Stimulated activated naive CD8-positive, alpha-beta T cell treated with anti-CD3 and anti-CD28 coated beads, Interleukin-15, amount 100 ng/mL, for 72 hours (primary cell): ENCODE measurements at regions not wholly inside any gene's neighbourhood (a gene's known extent, or its start where the extent isn't known, plus 50 kb on each side); places are given as distances from the start of the nearest gene placed in this dataset.
"Not testable (repeated sequence)": the region's sequence is repeated elsewhere in the genome, so short reads cannot be mapped to it uniquely, and the experiment has no call there.

Source experiments
- ATAC-seq: fragments of 150-1000 bp; cut with Tn5 transposase; 2 replicates; pipeline ENCODE4 v1.10.0; 2021; ENCODE audit warnings: mild to moderate bottlenecking, moderate library complexity
- DNase-seq, 2 donors: peaks; one replicate each; pipeline ENCODE4 v3.0.0; 2021 to 2022
- H3K27ac Mint-ChIP-seq, 2 donors: one replicate each; pipeline ENCODE4 v1.8.0; 2022; ENCODE audit warnings: mild to moderate bottlenecking in 2 of 2, mixed read lengths in 2 of 2, moderate library complexity in 2 of 2
- H3K27me3 Mint-ChIP-seq: one replicate; pipeline ENCODE4 v1.8.0; 2022; ENCODE audit warnings: mixed read lengths
- H3K4me1 Mint-ChIP-seq: one replicate; pipeline ENCODE4 v1.8.0; 2022; ENCODE audit warnings: mild to moderate bottlenecking, mixed read lengths
- H3K4me3 Mint-ChIP-seq, 2 donors: one replicate each; pipeline ENCODE4 v1.8.0; 2022; ENCODE audit warnings: mild to moderate bottlenecking in 2 of 2, mixed read lengths in 2 of 2, moderate library complexity in 1 of 2
- H3K9me3 Mint-ChIP-seq, 2 donors: one replicate each; pipeline ENCODE4 v1.8.0; 2022; ENCODE audit warnings: mixed read lengths in 2 of 2

DNA sequence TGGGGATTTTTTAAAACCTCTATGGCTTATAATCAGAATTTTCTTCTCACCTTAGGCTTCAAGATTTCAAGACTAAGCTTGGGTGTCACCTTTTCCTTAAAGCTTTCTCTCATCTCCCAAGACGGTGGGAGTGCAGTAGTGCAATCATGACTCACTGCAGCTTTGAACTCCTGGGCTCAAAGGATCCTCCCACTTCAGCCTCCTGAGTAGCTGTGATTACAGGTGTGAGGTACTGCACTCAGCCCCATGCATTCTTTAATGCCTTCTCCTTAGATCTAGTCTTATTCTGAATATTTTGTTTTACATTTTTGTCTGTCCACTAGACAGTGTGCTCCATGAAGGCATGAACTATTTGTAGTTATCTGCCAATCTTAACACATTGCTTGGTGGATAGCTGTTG lies 55.7 kb upstream of the FAT3 start:
- Mint-ChIP-seq H3K27ac (no peak overlapping the region), H3K4me1 (no peaks in the 10 kb centered on the region), H3K9me3 (peaks cover 0 to 7% of the 10 kb centered on the region in 2 donors), H3K27me3 (no peaks in the 10 kb centered on the region), H3K4me3 (no peak overlapping the region)
- no peak for ATAC-seq
- no peak for DNase-seq

DNA sequence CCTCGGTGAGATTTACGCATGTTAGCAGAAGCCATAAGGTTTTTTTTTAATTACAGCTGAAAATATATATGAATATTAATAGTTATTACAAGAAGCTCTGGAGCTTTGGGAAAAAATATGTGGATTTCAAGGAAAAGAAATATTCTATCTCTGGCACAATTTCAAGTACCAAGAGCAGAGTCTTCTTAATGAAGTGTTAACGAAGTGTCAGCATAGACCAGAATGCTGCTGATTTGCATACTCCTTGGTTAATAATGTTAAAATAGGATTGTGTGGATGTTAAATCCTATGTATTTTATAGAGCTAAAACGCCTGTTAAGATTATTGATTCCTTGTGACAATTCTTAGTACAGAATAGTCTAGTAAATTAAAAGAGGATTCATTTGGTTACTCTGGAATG lies 57.0 kb upstream of the FAT3 start:
- H3K27ac Mint-ChIP-seq: no peak overlapping the region
- no peak for ATAC-seq
- no peaks in the 10 kb centered on the region for H3K4me1 Mint-ChIP-seq
- no peak for DNase-seq
- H3K9me3 Mint-ChIP-seq: peaks cover 0 to 7% of the 10 kb centered on the region in 2 donors
- H3K4me3 Mint-ChIP-seq: no peak overlapping the region
- no peaks in the 10 kb centered on the region for H3K27me3 Mint-ChIP-seq

- H3K27me3 Mint-ChIP-seq: no peaks in the 10 kb centered on the region
- no peak overlapping the region for H3K4me3 Mint-ChIP-seq
- DNase-seq (no peak), ATAC-seq (no peak)
- H3K4me1 Mint-ChIP-seq: no peaks in the 10 kb centered on the region
- peaks cover 0 to 7% of the 10 kb centered on the region in 2 donors for H3K9me3 Mint-ChIP-seq
- H3K27ac Mint-ChIP-seq: no peak overlapping the region
Observed at GRCh38 chr11:92166335-92166734, 58.3 kb upstream of the FAT3 start.

DNA sequence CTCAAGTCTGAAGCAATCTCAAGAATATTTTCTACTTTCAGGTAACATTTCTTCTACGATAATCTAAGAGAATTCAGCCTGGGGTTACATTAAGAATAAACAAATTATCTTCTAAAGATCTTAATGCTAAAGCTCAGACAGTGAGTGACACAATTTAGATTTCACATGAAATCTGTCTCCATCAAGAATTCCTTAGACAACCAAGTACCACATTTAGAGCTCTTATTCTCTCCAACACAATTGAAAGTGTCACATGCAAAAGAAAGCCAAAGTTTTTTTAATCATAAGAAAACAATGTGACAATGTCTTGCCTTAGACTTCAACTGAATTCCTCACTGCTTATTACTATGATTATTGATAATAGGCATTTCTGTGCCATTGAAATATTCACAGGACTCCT lies 60.7 kb upstream of the FAT3 start:
- Mint-ChIP-seq H3K4me3 (no peak overlapping the region), H3K27me3 (no peaks in the 10 kb centered on the region), H3K27ac (no peak overlapping the region), H3K9me3 (no peaks in the 10 kb centered on the region), H3K4me1 (no peaks in the 10 kb centered on the region)
- ATAC-seq (no peak), DNase-seq (no peak)

DNA sequence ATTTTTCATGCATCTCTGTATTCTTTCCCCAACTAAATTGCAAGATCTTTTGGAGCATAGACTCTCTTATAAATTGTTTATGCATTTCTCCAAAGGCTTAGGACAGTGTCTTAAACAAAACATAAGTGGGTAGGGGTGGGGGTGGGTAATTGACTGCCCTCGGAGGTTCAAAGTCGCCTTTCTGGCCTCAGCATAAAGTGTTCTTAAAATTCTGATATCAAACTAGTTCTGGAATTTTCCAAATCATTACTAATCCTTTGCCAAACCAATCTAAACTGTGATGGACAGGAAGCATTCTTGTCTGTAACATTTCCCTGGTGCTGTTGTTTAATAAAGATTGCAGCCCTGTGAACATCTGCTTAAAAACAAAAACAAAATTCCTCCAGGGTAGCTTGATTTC lies 61.8 kb upstream of the FAT3 start:
- no peaks in the 10 kb centered on the region for H3K9me3 Mint-ChIP-seq
- ATAC-seq: no peak
- no peak overlapping the region for H3K27ac Mint-ChIP-seq
- H3K27me3 Mint-ChIP-seq: no peaks in the 10 kb centered on the region
- H3K4me1 Mint-ChIP-seq: no peaks in the 10 kb centered on the region
- DNase-seq: no peak
- H3K4me3 Mint-ChIP-seq: no peak overlapping the region

- no peak for ATAC-seq
- no peak overlapping the region for H3K4me3 Mint-ChIP-seq
- H3K4me1 Mint-ChIP-seq: no peaks in the 10 kb centered on the region
- no peak for DNase-seq
- H3K27ac Mint-ChIP-seq: no peak overlapping the region
- H3K9me3 Mint-ChIP-seq: no peaks in the 10 kb centered on the region
- no peaks in the 10 kb centered on the region for H3K27me3 Mint-ChIP-seq
Observed at GRCh38 chr11:92159931-92160330, 64.7 kb upstream of the FAT3 start.

GRCh38 chr11:92157390-92157789 lies 67.2 kb upstream of the FAT3 start:
- H3K4me3 Mint-ChIP-seq, H3K4me1 Mint-ChIP-seq, DNase-seq, H3K27ac Mint-ChIP-seq, H3K27me3 Mint-ChIP-seq, H3K9me3 Mint-ChIP-seq, ATAC-seq: not testable (repeated sequence)

- Mint-ChIP-seq H3K4me1 (no peaks in the 10 kb centered on the region), H3K27ac (no peak overlapping the region), H3K9me3 (peaks cover 5 to 7% of the 10 kb centered on the region in 2 donors), H3K4me3 (no peak overlapping the region), H3K27me3 (no peaks in the 10 kb centered on the region)
- no peak for ATAC-seq
- DNase-seq: no peak
Observed at GRCh38 chr11:92154611-92155010, 70.0 kb upstream of the FAT3 start.

DNA sequence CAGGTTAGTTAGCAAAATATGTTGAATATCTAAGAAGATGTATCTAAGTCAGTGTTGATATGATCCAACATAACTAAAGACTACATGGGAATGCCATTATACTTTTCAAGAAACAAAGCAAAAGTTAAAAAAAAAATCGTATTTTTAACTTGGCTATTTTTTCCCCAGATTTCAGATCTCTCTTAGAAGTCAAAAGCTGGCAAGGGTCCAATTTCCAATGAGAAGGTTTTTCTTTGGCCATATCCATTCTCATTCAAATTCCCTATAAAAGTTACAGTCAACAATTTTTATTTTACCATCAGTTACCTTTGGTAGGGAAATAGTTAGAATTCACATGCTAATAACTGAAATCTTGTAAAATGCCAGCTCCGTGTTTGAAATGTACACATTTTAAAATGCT lies 70.5 kb upstream of the FAT3 start:
- ATAC-seq: no peak
- Mint-ChIP-seq H3K9me3 (peaks cover 5 to 7% of the 10 kb centered on the region in 2 donors), H3K27ac (no peak overlapping the region), H3K4me3 (no peak overlapping the region), H3K4me1 (no peaks in the 10 kb centered on the region), H3K27me3 (no peaks in the 10 kb centered on the region)
- no peak for DNase-seq

DNA sequence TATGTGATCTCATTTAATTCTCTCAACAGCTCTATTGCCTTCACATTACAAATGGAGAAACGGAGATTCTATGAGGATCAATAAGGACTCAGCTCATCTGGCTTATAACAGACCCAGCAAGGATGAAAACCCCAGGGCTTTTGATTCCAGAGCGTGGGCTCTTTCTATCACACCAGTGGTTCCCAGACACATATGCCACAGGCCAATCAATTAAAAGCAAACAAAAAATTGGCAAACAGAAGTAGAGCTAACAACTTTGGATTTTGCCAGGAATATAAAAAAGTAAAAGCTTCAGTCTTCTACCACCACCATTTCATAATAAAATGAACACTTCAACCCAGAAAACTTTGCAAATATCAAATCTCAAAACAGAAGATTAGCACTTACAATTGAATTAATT lies 71.1 kb upstream of the FAT3 start:
- Mint-ChIP-seq H3K4me1 (no peaks in the 10 kb centered on the region), H3K27ac (no peak overlapping the region), H3K27me3 (no peaks in the 10 kb centered on the region), H3K4me3 (no peak overlapping the region), H3K9me3 (peaks cover 5 to 7% of the 10 kb centered on the region in 2 donors)
- ATAC-seq: no peak
- DNase-seq: no peak

GRCh38 chr11:92152245-92152644 lies 72.4 kb upstream of the FAT3 start:
- DNase-seq (no peak), ATAC-seq (no peak)

DNA sequence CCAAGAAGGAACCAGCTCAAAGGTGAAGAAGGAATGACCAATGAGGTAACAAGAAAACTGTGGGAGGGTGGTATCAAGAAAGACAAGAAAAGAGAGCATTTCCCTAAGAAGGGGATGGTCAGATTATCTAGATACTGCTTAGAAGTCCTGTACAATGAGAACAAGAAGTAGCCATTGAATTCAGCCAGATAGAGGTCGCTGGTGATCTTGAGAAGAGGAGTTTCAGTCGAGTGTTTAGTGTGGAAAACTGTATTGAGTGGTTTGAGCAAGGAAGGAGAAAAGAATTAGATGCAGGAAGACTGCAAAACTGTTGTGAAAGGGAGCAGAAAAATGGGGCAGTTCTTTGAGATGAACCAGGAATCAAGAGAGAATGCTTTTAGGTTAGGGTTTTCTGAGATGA lies 74.6 kb upstream of the FAT3 start:
- ATAC-seq (no peak), DNase-seq (no peak)
- no peak overlapping the region for H3K4me3 Mint-ChIP-seq
- no peaks in the 10 kb centered on the region for H3K27me3 Mint-ChIP-seq
- peaks cover 5 to 7% of the 10 kb centered on the region in 2 donors for H3K9me3 Mint-ChIP-seq
- H3K4me1 Mint-ChIP-seq: no peaks in the 10 kb centered on the region
- H3K27ac Mint-ChIP-seq: no peak overlapping the region

More at GRCh38 chr11:92152245-92152644, 72.4 kb upstream of the FAT3 start:
- H3K4me3 Mint-ChIP-seq: no peak overlapping the region
- H3K27ac Mint-ChIP-seq: no peak overlapping the region
- H3K27me3 Mint-ChIP-seq: no peaks in the 10 kb centered on the region
- H3K9me3 Mint-ChIP-seq: peaks cover 5 to 7% of the 10 kb centered on the region in 2 donors
- no peaks in the 10 kb centered on the region for H3K4me1 Mint-ChIP-seq

- Mint-ChIP-seq H3K9me3 (peaks cover 8 to 10% of the 10 kb centered on the region in 2 donors), H3K27ac (no peak overlapping the region), H3K4me1 (no peaks in the 10 kb centered on the region), H3K4me3 (no peak overlapping the region), H3K27me3 (no peaks in the 10 kb centered on the region)
- no peak for DNase-seq
- no peak for ATAC-seq
Observed at GRCh38 chr11:92141725-92142124, 82.9 kb upstream of the FAT3 start.

- H3K4me3 Mint-ChIP-seq: no peak overlapping the region
- no peaks in the 10 kb centered on the region for H3K4me1 Mint-ChIP-seq
- H3K9me3 Mint-ChIP-seq: peaks cover 8 to 15% of the 10 kb centered on the region in 2 donors
- no peak for DNase-seq
- no peaks in the 10 kb centered on the region for H3K27me3 Mint-ChIP-seq
- ATAC-seq: no peak
- H3K27ac Mint-ChIP-seq: no peak overlapping the region
Observed at GRCh38 chr11:92141159-92141558, 83.5 kb upstream of the FAT3 start.

DNA sequence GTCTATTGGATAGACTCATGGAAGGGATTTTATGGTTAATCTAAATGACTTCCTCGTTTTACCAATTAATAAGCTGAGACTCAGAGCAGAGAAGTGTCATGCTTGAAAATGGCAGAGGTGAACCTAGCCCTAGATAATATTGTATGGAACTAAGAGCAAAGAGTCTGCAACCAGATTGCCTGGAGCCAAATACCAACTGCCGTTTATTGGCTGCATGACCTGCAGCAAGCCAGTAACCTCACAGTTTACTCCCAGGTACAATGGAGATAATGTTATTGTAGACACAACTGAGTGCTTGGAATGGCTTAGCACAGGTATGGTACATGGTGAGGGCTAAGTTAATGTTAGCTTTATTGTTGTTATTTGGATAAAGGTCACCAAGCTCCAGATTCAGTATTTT lies 84.6 kb upstream of the FAT3 start:
- Mint-ChIP-seq H3K27me3 (no peaks in the 10 kb centered on the region), H3K9me3 (peaks cover 11 to 15% of the 10 kb centered on the region in 2 donors), H3K4me1 (no peaks in the 10 kb centered on the region), H3K27ac (no peak overlapping the region), H3K4me3 (no peak overlapping the region)
- DNase-seq: no peak
- ATAC-seq: no peak

DNA sequence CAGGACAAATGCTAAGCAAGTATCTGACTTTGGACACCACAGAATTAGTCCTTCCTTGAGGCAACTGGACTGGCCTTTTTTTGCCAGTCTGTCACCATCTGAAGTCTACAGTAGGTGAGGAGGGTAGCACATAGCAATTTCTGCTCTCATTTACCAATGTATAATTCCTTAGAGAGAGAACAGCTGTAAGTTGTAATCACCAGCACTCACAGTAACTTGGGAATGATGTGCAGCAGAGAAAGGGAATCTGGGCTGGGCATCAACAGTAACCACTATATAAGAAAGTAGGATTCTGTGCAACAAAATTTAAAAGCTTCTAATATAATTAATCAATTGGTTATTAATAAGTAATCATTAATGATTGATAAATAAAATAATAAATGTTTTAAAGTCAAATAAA lies 86.3 kb upstream of the FAT3 start:
- Mint-ChIP-seq H3K27me3 (no peaks in the 10 kb centered on the region), H3K27ac (peak overlapping the region in 1 of 2 donors; percentile 39), H3K9me3 (peaks cover 15 to 16% of the 10 kb centered on the region in 2 donors), H3K4me3 (no peak overlapping the region), H3K4me1 (no peaks in the 10 kb centered on the region)
- DNase-seq (no peak), ATAC-seq (no peak)

DNA sequence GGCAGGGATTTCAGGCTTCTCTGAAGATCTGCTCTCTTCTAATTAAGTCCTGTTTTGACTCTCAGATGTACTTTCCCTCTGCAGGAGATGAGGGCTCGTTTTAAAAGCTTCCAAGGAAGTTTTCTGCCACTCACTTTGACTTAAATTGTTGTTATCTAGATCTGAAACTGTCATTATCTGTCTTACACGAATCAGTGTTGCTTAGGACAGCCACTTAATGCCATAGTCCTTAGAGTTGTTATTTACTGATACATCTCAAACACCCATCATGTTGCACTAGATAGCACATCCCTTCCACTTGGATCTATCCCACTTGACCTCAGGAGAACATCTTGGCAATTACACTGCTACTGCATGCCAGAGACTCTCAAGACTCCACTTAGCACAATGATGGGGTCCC lies 86.9 kb upstream of the FAT3 start:
- no peaks in the 10 kb centered on the region for H3K4me1 Mint-ChIP-seq
- DNase-seq (no peak), ATAC-seq (no peak)
- H3K27me3 Mint-ChIP-seq: no peaks in the 10 kb centered on the region
- H3K9me3 Mint-ChIP-seq: peaks cover 12 to 15% of the 10 kb centered on the region in 2 donors
- H3K4me3 Mint-ChIP-seq: no peak overlapping the region
- H3K27ac Mint-ChIP-seq: no peak overlapping the region
